WI38 (cell line): ENCODE measurements at regions not wholly inside any gene's neighbourhood (a gene's known extent, or its start where the extent isn't known, plus 50 kb on each side); places are given as distances from the start of the nearest gene placed in this dataset.
"Not testable (repeated sequence)": the region's sequence is repeated elsewhere in the genome, so short reads cannot be mapped to it uniquely, and the experiment has no call there.

ENCODE experiments used
- H3K4me3 ChIP-seq: 2 replicates; pipeline ENCODE4 v1.5.1; 2011; ENCODE audit warnings: low read depth, mild to moderate bottlenecking, control low read depth, low read length
- CTCF ChIP-seq: IDR thresholded peaks from 2 replicates; pipeline ENCODE4 v1.5.1; 2012; ENCODE audit warnings: low read depth, mild to moderate bottlenecking, control low read depth, low read length

DNA sequence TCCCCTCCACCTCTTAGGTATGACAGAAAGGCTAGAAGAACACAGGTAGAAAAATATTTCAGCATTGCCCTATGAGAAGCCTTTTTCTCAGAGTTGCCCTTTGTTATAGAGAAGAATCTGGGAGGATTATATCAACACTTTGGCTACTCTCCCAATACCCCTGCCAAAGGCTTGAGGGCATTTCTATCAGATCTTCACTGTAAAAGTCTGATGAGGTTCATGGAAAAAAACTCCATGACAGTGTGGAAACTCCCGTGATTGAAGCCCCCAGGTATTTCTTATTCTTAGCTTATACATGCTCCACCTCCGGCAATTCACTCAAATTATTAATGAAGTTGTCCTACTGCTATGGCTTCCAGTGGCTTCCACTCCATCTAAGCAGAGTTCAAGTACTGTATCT, 753.6 kb downstream of the CENPC start:
- TF ChIP-seq CTCF, result no peak

GRCh38 chr4:66785479-66785878, 759.8 kb downstream of the CENPC start:
- TF ChIP-seq CTCF, result no peak
- no peak overlapping the region for H3K4me3 ChIP-seq

More for the DNA sequence above, 753.6 kb downstream of the CENPC start:
- H3K4me3 ChIP-seq, result no peak overlapping the region

- H3K4me3 ChIP-seq, result not testable (repeated sequence)
These were observed 762.6 kb downstream of the CENPC start for GRCh38 chr4:66782751-66783150.

DNA sequence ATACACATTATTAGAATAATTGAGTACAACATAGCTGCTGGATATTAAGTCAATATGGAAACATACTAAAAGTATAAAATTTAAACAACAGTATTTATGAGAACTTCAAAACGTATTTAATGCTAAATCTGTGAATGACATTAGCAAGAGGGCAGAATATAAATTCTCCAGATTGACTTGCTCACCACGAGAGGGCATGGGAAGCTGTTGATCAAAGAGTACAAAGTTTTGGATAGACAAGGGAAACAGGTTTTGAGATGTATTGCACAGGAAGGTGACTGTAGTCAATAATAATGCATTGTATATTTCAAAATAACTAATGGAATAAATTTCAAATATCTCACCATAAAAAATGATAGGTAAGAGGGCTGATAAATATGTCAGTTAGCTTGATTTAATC, 768.2 kb downstream of the CENPC start:
- no peak for TF ChIP-seq CTCF
- H3K4me3 ChIP-seq, result no peak overlapping the region

DNA sequence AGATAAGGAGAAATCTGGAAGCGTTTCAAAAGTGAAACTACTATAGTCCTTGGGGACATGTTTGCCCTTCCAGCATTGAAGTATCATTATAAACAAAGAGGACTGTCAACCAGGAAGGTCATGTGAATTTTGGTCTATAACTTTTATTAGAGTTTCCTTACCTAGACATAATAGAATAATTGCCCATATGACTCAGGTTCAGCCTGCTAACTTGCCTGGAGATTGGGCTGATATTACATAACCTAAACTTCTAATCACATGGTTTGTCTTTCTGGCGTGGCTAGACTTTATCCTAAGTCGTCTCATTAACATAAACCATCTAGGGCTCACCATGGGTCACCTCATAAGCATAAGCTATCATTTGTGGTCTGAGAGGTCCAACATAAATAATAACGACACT, 775.9 kb downstream of the CENPC start:
- no peak for TF ChIP-seq CTCF
- no peak overlapping the region for H3K4me3 ChIP-seq

GRCh38 chr4:66767442-66767841, 777.9 kb downstream of the CENPC start:
- H3K4me3 ChIP-seq, result no peak overlapping the region
- TF ChIP-seq CTCF, result no peak

GRCh38 chr4:66766557-66766956, 778.7 kb downstream of the CENPC start:
- H3K4me3 ChIP-seq, result no peak overlapping the region
- no peak for TF ChIP-seq CTCF

DNA sequence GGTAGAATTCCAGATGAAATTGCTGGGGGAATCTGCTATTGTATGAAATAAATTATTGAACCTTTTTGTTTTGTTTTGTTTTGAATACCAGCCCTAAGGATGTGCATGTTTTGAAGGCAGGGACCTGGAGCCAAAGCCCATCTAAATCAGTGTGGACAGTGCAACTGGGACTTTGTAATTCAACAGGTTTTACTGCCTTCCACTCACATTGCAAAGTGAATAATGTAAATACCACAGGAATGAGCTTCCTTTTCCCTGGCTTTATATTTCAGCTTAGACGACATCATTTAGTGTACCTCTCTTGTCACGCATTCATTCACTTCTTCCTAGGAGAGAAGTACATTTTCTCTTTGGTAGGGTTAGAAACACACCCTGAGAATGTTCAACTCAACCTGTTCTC, 795.0 kb downstream of the CENPC start:
- no peak for TF ChIP-seq CTCF
- H3K4me3 ChIP-seq, result no peak overlapping the region

DNA sequence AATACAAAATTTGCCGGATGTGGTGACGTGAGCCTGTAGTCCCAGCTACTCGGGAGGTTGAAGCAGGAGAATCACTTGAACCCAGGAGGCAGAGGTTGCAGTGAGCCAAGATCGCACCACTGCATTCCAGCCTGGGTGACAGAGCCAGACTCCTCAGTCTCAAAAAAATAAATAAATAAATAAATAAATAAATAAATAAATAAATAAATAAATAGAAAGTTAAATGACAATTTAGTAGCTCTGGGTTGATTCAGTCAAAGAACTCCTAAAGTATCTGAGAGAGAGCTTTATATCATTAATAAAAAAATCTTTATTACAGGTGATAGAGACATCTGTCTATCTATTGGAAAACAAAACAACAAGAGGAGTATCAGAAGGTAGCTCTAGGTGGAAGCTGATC, 798.4 kb downstream of the CENPC start:
- H3K4me3 ChIP-seq, result not testable (repeated sequence)
